Amniotic epithelial cell (primary cell): ENCODE measurements at regions not wholly inside any gene's neighbourhood (a gene's known extent, or its start where the extent isn't known, plus 50 kb on each side); places are given as distances from the start of the nearest gene placed in this dataset.

Source experiments
- DNase-seq: peaks from one replicate; pipeline ENCODE4 v3.0.0-alpha.2; 2010; ENCODE audit warnings: low read depth

- DNase-seq: no peak
Measured at GRCh38 chr5:93100976-93101375, 480.0 kb downstream of the NR2F1-AS1 start.

- no peak for DNase-seq
Measured at GRCh38 chr5:93100428-93100827, 480.6 kb downstream of the NR2F1-AS1 start.

DNA sequence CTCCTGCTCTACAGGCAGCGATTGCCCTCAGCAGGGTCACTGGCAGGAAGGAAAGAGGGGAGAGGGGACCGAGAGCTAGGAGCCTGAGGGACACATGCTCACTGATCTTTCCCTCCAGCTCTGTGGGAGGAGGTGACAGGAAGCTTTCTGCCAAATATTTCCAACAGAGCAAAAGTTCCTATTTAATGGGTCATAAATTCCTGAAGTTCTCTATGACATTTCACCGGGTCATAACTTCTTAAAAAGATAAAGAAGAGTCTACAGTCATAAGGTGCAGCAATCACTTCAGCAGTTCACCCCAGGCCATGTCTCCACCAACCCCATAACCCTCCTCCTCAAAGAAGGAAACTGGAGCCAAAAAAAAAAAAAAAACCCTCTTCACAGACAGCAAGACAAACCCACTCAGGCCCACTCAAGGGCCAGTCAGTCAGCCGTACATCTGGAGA, 481.1 kb downstream of the NR2F1-AS1 start:
- DNase-seq: peak; percentile 33

GRCh38 chr5:93096561-93096960, 484.5 kb downstream of the NR2F1-AS1 start:
- DNase-seq: peak; percentile 72

DNA sequence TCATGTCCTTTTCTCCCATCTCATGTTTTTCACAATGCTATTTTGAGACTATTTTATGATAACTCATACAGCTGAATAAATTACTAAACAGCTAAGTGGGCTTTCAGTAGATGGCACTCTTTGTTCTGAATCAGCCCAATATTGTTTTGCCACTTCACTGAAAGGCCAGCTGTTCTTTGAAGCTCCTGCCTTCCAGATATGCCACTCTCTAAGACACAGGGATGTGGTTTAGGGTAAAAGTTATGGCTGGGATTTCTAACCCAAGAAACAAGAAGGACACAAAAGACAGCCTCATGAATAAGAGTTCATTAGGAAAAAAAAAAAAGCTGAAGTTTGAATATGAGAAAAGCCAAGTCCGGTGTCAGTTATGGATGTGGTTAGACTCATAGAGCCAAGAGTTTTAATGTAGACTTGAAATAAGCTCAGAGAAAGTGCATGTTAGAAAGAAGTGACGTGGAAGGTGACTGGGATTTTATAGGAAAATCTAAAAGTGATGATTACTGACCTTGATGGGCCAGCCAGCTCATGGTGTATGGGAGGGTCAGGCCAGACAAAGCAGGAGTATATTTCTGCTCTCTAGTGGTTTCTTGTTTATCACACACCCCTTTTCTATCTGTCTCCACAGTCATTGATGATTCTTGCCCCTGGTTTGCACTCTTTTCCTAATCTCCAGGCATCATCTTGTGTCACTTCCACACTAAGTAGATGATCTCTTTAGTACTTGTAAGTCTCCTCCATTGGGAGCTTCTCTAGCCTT, 488.5 kb downstream of the NR2F1-AS1 start:
- peak; percentile 52 for DNase-seq

GRCh38 chr5:93090698-93091097, 490.3 kb downstream of the NR2F1-AS1 start:
- no peak for DNase-seq

DNA sequence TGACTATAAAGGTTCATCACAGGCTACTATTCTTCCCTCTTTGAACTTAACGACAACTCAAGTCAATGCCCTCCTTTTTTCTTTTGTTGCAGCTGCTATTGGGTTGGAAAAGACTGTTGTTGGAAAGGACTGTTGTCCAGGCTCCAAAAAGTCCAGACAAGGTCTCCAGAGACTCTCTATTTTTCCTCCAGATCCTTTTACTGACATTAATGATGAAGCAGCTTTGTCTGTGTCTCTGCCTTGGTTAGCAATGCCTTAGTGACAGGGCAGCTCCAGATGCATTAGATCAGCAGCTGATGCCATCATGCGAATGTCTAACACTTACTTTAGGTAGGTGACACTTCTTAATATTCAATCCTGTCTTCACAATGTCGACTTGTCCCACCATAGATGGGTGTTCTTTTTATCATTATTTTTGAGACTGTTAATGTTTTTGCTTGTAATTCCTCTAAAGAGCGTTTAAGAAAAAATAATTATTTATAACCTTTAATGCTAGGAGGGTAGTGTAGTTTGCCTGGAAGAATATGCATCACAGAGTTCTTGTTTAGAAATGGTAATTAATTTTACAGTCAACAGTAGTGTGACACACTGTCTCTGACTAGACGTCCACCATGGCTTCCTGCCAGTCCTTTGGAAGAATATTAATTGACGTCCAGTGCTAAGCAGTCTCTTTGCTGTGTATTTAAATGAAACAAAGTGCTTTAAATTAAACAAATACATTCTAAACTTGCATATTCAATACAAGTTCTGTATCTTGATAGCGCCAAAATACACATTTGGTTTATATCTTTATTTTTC, 492.2 kb downstream of the NR2F1-AS1 start:
- DNase-seq: no peak

DNA sequence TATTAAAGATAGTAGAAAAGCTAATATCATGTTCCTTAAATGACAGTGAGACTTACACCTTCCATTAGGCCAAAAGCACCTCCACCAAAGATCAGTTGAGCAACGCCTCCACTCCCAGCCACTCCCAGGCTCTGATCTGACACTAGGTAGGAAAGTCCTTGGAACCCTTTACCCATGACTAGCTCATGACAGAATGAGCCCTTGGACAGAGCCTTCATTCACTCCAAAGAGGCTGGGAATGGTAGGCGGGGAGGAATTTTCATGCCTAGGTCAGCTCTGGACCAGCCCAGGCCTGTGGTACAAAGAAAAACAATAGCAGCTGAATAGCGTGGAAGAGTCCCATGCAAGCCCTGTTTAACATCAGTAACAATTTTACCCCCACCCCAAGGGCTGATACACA, 493.7 kb downstream of the NR2F1-AS1 start:
- no peak for DNase-seq

DNA sequence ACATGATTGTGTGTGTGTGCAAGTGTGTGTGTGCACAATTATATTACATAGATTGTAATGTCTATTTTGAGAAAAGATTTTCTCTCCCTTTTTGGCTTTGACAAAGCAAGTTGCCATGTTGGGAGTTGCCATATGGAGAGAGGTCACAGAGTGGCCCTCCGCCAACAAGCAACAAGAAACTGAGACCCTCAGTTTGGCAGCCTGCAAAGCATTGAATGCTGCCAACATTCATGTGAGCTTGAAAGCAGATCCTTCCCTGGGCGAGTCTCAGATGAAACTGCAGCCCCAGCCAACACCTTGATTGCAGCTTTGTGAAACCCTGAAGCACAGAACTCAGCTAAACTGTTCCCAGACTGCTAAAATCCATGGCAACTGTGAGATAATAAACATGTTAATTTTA, 498.0 kb downstream of the NR2F1-AS1 start:
- DNase-seq: no peak

- no peak for DNase-seq
Measured at GRCh38 chr5:93079046-93079445, 502.0 kb downstream of the NR2F1-AS1 start.

DNA sequence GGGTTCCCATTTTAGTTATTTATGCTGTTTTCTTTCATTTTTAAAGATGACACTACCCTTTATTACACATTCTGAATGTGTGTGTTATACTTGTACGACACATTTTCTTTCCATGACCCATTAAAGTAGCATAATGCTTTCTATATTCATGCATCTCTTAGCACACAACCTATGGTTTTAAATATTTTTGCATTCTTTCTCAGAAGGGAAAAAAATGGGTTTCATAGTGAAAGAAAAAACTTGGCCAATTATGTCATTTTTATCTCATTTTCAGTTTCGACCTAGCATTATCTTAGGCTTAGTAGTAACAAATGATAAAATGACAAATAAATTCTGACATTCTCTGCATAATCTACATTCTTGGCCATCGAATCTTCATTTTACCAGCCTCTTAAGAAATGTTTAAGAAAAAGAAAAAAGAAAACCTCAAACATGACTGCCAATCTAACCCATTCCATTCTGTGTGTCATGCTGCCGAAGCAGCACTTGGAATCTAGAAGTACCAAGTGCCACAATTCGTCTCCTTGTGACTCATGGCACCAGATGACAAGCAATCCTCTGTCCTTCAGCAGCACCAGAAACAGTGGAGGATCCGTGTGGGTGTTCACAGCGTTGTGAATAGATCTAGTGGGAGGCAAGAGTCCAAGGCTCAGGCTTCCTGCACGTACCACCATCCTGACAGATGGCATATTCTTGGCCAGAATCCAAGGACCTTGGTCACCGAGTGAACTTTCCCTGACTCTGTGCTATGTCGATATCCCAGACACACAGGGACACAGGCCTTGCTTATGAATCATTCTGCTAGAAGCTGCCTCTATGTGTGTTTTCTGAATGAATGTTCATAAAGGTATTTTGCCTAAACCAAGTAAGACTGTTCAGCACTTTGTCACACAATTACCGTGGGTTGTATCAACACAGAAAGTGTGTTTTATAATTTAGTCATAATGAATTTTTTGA, 502.7 kb downstream of the NR2F1-AS1 start:
- peak; percentile 85 for DNase-seq

DNA sequence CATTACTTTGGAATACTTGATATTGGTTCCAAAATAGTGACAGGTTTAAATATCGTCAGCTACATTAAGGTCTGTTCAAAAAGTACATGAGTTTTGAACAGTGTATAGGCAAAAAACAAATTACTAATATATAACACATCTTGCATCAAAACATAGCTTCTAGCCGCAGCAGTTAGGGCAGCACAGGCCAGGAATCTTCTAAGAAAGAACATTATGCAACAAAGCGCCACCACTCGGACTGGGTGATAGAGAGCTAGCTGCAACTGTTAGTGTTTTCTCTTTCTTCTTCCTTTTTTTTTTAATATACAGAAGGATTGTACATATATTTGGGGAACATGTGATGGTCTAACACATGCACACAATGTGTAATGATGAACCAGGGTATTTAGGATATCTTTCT, 504.5 kb downstream of the NR2F1-AS1 start:
- DNase-seq: peak; percentile 72

DNA sequence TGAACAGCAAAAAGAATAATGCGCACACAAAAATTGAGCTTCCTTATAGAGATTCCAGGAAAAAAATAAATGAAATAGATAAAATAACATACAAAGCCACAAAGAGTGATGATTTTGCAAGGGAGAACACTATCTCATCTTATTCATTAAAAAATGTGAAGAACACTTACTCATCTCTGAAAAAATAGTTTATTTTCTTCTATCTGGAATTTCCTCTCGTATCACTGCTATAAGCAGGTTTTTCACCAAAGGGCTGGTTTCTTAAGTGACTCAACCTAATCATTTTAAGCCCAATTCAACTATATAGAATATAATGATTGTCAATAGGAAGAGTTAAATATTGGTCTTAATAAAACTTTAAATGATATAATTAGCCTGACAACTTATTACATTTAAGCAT, 504.9 kb downstream of the NR2F1-AS1 start:
- DNase-seq: peak; percentile 73

GRCh38 chr5:93073547-93073946, 507.5 kb downstream of the NR2F1-AS1 start:
- DNase-seq: no peak

- DNase-seq: peak; percentile 63
Measured at GRCh38 chr5:93072831-93073459, 508.1 kb downstream of the NR2F1-AS1 start.

DNA sequence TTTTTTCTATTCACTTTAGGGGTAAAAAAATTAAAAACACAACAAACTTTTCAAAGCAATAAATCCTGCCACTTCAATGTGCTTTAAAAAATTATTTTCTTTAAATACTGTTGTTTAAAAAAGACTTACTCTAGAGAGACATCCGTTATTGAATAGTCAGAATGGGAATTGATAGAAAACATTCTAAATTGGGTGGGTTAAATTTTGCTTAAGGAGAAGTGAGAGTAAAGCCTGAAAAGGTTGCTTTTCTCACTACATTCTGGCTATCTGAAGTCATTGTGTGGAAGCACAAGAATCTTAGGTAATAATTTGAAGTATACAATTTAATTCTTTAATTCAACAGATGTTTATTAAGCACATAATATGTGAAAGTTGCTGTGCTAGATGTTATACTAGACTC, 509.3 kb downstream of the NR2F1-AS1 start:
- DNase-seq: no peak

DNA sequence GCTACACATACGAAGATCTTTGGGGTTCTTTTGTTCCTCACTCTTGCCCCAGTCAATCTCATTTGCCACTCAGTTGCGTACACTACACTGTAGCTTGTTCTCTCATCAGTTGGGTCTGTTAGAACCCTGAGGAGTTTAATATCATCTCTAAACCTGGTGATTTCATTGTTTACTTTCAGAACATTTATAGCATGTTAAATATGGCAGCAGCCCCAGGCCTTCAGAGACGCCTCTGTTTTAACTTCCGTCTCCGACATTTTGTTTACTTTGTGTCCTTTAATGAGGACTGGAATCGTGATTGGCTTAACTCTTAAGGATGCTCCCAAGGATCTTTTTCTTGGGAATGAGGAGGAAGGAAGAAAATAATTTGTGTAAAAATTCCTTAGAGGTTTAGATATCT, 510.1 kb downstream of the NR2F1-AS1 start:
- no peak for DNase-seq

- no peak for DNase-seq
Measured at GRCh38 chr5:93069276-93069675, 511.7 kb downstream of the NR2F1-AS1 start.

- DNase-seq: no peak
Measured at GRCh38 chr5:93062548-93062947, 518.5 kb downstream of the NR2F1-AS1 start.

GRCh38 chr5:93058309-93058708, 522.7 kb downstream of the NR2F1-AS1 start:
- DNase-seq: peak; percentile 96

DNA sequence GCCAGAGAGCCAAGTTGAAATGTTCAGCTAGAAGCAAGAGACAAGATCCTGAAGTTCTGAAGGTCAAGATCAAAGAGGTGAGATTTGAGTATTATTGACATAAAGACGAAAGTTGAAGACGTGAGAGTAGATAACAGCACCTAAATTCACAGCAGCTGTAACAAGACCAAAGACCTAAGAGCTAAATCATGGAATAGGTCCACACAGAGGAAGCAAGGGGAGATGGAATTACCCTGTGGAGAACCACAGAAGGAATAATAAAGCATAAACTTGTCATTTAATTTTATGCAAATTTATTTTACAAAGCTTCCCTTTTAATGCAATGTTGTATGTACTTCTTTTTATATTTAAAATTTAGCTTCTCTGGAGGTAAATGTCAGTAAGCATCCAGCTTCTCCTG, 523.7 kb downstream of the NR2F1-AS1 start:
- no peak for DNase-seq

DNA sequence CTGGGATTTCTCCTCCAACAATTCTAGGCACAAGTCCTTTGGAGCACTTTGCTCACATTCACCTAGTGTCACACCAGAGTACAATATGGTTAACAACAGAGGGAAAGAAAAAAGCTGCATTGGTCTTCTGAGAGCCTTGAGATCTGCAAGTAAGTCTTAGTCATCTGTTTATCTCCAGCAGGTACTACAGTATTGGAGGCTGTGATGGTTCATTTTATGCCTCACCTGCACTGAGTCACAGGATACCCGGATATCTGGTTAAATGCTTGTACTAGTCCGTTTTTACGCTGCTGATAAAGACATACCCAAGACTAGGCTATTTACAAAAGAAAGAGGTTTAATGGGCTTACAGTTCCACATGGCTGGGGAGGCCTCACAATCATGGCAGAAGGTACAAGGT, 525.0 kb downstream of the NR2F1-AS1 start:
- DNase-seq: no peak
